GM12865 (cell line): ENCODE measurements at regions not wholly inside any gene's neighbourhood (a gene's known extent, or its start where the extent isn't known, plus 50 kb on each side); places are given as distances from the start of the nearest gene placed in this dataset.

Experiments used
- DNase-seq: peaks from one replicate; pipeline ENCODE4 v3.0.0; 2010; ENCODE audit warnings: low read depth
- H3K4me3 ChIP-seq: 2 replicates; pipeline ENCODE4 v1.5.1; 2011; ENCODE audit warnings: mild to moderate bottlenecking, low read depth, low read length, control low read depth
- TF ChIP-seq, protein P1 (sequence below): IDR thresholded peaks from 2 replicates; pipeline ENCODE4 v1.5.1; 2011; ENCODE audit warnings: low read length, control low read depth, low read depth, inconsistent platforms; ENCODE audit not compliant: insufficient read depth; ENCODE audit errors: missing control alignments

DNA sequence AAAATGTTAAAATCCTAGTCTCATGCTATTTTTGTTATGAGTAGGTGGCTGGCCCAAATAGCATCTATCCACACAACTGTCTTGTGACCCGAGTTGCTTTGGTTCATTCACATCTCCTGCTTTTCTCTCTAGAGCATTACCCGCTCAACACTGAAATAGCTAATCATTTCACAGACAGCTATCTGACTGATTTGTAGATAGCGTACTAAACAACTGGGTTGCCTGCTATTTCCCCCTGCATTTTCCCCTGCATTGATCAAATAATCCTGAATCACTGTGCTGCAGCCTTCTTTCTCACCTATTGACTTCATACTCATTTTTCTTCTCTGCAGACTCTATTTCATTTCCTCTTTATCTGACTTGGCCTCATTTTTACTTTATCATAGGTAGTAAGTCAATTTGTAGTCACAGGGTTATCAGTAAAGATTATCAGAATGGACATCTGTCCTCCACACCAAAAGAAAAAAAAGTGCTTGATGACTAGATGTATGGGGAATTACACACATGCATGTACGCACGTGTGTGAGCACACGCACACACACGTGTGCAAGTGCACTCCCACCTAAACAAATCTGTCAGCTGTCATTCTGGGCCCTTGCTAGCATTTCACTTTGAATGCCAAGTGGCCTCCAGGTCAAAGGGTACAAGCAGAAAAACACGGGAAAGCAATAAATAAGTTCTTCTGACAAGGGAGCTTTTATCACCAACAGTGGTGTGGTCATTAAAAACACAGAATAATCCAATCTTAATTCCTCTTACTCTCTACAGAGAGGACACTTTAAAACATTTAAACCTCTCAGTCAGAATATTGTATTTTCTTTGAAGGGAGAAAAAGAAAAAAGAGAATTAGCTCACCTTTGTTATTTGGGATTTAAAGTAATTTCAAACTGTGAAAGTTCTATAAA, 501.6 kb downstream of the EFNA5 start:
- TF ChIP-seq, protein P1, sequence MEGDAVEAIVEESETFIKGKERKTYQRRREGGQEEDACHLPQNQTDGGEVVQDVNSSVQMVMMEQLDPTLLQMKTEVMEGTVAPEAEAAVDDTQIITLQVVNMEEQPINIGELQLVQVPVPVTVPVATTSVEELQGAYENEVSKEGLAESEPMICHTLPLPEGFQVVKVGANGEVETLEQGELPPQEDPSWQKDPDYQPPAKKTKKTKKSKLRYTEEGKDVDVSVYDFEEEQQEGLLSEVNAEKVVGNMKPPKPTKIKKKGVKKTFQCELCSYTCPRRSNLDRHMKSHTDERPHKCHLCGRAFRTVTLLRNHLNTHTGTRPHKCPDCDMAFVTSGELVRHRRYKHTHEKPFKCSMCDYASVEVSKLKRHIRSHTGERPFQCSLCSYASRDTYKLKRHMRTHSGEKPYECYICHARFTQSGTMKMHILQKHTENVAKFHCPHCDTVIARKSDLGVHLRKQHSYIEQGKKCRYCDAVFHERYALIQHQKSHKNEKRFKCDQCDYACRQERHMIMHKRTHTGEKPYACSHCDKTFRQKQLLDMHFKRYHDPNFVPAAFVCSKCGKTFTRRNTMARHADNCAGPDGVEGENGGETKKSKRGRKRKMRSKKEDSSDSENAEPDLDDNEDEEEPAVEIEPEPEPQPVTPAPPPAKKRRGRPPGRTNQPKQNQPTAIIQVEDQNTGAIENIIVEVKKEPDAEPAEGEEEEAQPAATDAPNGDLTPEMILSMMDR: no peak
- no peak overlapping the region for H3K4me3 ChIP-seq
- no peak for DNase-seq

- TF ChIP-seq, protein P1: no peak
- no peak overlapping the region for H3K4me3 ChIP-seq
- DNase-seq: no peak
Measured at GRCh38 chr5:107168086-107168485, 502.7 kb downstream of the EFNA5 start.

DNA sequence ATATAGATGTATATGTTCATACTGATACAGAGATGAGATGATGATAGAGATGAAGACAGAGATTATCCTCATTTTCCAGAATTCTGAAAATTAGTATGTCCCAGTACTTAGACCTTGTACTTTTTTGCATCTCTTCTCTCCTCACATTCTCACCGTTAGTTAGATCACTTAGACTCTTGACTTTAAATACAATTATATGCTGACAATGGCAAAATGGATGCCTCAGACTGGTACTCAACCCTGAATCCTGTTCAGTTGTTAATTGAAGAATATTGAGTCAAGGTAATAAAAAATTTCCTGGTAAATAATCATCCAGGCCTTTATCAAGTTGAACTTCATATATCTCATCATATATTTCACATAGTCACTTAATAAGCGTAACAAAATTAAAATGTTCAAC, 505.4 kb downstream of the EFNA5 start:
- H3K4me3 ChIP-seq: no peak overlapping the region
- TF ChIP-seq, protein P1: no peak
- DNase-seq: no peak

- no peak overlapping the region for H3K4me3 ChIP-seq
- TF ChIP-seq, protein P1: no peak
- DNase-seq: no peak
Measured at GRCh38 chr5:107157809-107158208, 512.9 kb downstream of the EFNA5 start.

GRCh38 chr5:107155707-107156106, 515.0 kb downstream of the EFNA5 start:
- DNase-seq: no peak
- TF ChIP-seq, protein P1: no peak
- H3K4me3 ChIP-seq: no peak overlapping the region

DNA sequence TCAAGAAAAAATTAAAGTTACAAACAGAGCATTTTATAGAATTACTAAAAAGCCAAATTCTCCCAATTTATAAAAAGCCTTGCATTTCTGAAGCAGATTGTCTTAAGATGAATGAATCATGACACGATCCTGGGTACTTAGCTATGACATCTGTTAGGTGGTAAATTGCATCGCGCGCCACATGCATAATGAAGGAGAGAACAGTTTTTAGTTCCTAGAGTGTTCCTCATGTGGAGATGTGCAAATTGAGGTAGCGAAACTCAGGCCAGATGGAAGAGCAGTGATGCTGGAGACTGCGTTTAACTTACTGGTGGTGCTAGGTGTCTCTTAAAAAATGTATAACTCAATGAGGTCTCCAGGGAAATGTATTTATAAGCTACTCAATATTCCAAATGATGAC, 516.1 kb downstream of the EFNA5 start:
- TF ChIP-seq, protein P1: no peak
- no peak overlapping the region for H3K4me3 ChIP-seq
- no peak for DNase-seq

DNA sequence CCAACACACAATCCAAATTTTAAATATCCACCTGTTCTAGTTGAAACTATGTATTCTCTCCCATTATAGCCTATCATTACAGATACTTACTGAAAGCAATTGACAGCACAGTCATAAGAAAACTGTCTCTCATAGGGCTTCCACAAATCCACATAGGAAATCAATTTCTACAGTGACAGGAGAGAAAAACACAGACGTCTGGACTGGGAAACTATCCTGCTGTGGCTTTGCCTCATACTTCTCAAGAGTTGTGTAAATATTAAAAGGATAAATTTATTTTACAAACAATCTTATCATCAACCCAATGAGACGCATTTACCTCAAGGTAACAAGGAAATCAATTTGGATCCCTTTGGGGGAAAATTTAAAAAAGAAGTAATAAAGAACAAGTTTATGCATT, 517.5 kb downstream of the EFNA5 start:
- TF ChIP-seq, protein P1: no peak
- H3K4me3 ChIP-seq: no peak overlapping the region
- DNase-seq: no peak
